Liver (tissue), 8 donors: ENCODE measurements at regions not wholly inside any gene's neighbourhood (a gene's known extent, or its start where the extent isn't known, plus 50 kb on each side); places are given as distances from the start of the nearest gene placed in this dataset.

ENCODE experiments used
- DNase-seq: peaks from one replicate; pipeline ENCODE4 v3.0.0-alpha.2; 2017; ENCODE audit warnings: low spot score
- H3K27ac ChIP-seq, 2 donors: one replicate each; pipeline ENCODE4 v1.7.0; 2013; ENCODE audit warnings: inconsistent platforms in 2 of 2, low read length in 2 of 2, control low read depth in 1 of 2, low read depth in 1 of 2, mild to moderate bottlenecking in 1 of 2
- H3K27me3 ChIP-seq, 4 donors: one replicate each; pipeline versions ENCODE4 v1.6.1 to v1.7.0; 2013; ENCODE audit warnings: low read length in 3 of 4, inconsistent platforms in 1 of 4, mild to moderate bottlenecking in 1 of 4, moderate library complexity in 1 of 4; ENCODE audit not compliant: control insufficient read depth in 4 of 4, insufficient read depth in 4 of 4
- H3K36me3 ChIP-seq, 4 donors: one replicate each; pipeline versions ENCODE4 v1.6.1 to v1.7.0; 2013; ENCODE audit warnings: low read length in 3 of 4, mild to moderate bottlenecking in 3 of 4, low read depth in 1 of 4, moderate library complexity in 1 of 4; ENCODE audit not compliant: control insufficient read depth in 4 of 4, insufficient read depth in 3 of 4
- H3K4me1 ChIP-seq, 4 donors: one replicate each; pipeline versions ENCODE4 v1.6.1 to v1.7.0; 2013; ENCODE audit warnings: low read length in 3 of 4, mild to moderate bottlenecking in 3 of 4, moderate library complexity in 1 of 4; ENCODE audit not compliant: control insufficient read depth in 4 of 4, insufficient read depth in 4 of 4
- H3K4me3 ChIP-seq, 3 donors: one replicate each; pipeline versions ENCODE4 v1.6.1 to v1.7.0; 2013; ENCODE audit warnings: low read length in 3 of 3, control low read depth in 1 of 3, low read depth in 1 of 3, mild to moderate bottlenecking in 1 of 3
- H3K9ac ChIP-seq, 2 donors: one replicate each; pipeline ENCODE4 v1.7.0; 2013; ENCODE audit warnings: low read length in 2 of 2, mild to moderate bottlenecking in 2 of 2, moderate library complexity in 2 of 2, control low read depth in 1 of 2, low read depth in 1 of 2
- H3K9me3 ChIP-seq, 4 donors: one replicate each; pipeline versions ENCODE4 v1.6.1 to v1.7.0; 2013; ENCODE audit warnings: low read length in 3 of 4; ENCODE audit not compliant: control insufficient read depth in 4 of 4
- ATF3 ChIP-seq: IDR thresholded peaks from 2 replicates; pipeline ENCODE4 v1.6.1; 2016; ENCODE audit warnings: antibody characterized with exemption
- CTCF ChIP-seq: fragments of 150-350 bp; IDR thresholded peaks from 2 replicates; pipeline ENCODE4 v1.5.1; 2017; ENCODE audit warnings: improper control_type of control experiment, low read depth, low read length; ENCODE audit not compliant: missing input control
- EGR1 ChIP-seq, 2 donors: IDR thresholded peaks; 2 replicates each; pipeline ENCODE4 v1.6.1; 2016 to 2018; ENCODE audit warnings: antibody characterized with exemption in 2 of 2, low read depth in 2 of 2
- FOXA1 ChIP-seq: IDR thresholded peaks from 2 replicates; pipeline ENCODE4 v1.6.1; 2016; ENCODE audit warnings: antibody characterized with exemption
- FOXA2 ChIP-seq: IDR thresholded peaks from 2 replicates; pipeline ENCODE4 v1.6.1; 2016; ENCODE audit warnings: antibody characterized with exemption
- GABPA ChIP-seq, 2 donors: IDR thresholded peaks in 1 of 2; conservative IDR thresholded peaks in 1 of 2; 2 replicates each; pipeline ENCODE4 v1.6.1; 2016; ENCODE audit warnings: antibody characterized with exemption in 2 of 2, mild to moderate bottlenecking in 1 of 2, moderate library complexity in 1 of 2
- HNF4A ChIP-seq, 2 donors: conservative IDR thresholded peaks; 2 replicates each; pipeline ENCODE4 v1.6.1; 2016; ENCODE audit warnings: antibody characterized with exemption in 2 of 2, mild to moderate bottlenecking in 2 of 2
- HNF4G ChIP-seq: IDR thresholded peaks from 2 replicates; pipeline ENCODE4 v1.6.1; 2016; ENCODE audit warnings: antibody characterized with exemption
- JUND ChIP-seq, 2 donors: IDR thresholded peaks; 2 replicates each; pipeline ENCODE4 v1.6.1; 2016; ENCODE audit warnings: antibody characterized with exemption in 2 of 2
- MAX ChIP-seq: IDR thresholded peaks from 2 replicates; pipeline ENCODE4 v1.6.1; 2016; ENCODE audit warnings: antibody characterized with exemption
- NR2F2 ChIP-seq: IDR thresholded peaks from 2 replicates; pipeline ENCODE4 v1.6.1; 2016; ENCODE audit warnings: antibody characterized with exemption
- RAD21 ChIP-seq, 2 donors: IDR thresholded peaks; 2 replicates each; pipeline ENCODE4 v1.6.1; 2016; ENCODE audit warnings: antibody characterized with exemption in 2 of 2, mild to moderate bottlenecking in 2 of 2
- REST ChIP-seq: IDR thresholded peaks from 2 replicates; pipeline ENCODE4 v1.6.1; 2016; ENCODE audit warnings: antibody characterized with exemption, mild to moderate bottlenecking
- RXRA ChIP-seq, 2 donors: IDR thresholded peaks; 2 replicates each; pipeline ENCODE4 v1.6.1; 2017 to 2018; ENCODE audit warnings: antibody characterized with exemption in 2 of 2, mild to moderate bottlenecking in 1 of 2
- SP1 ChIP-seq: IDR thresholded peaks from 2 replicates; pipeline ENCODE4 v1.6.1; 2018; ENCODE audit warnings: antibody characterized with exemption, mild to moderate bottlenecking
- TAF1 ChIP-seq: conservative IDR thresholded peaks from 2 replicates; pipeline ENCODE4 v1.6.1; 2016; ENCODE audit warnings: antibody characterized with exemption, mild to moderate bottlenecking
- YY1 ChIP-seq: IDR thresholded peaks from 2 replicates; pipeline ENCODE4 v1.6.1; 2016; ENCODE audit warnings: antibody characterized with exemption, mild to moderate bottlenecking
- ZBTB33 ChIP-seq: IDR thresholded peaks from 2 replicates; pipeline ENCODE4 v1.6.1; 2016; ENCODE audit warnings: antibody characterized with exemption
- WGBS: extraction: QIAGEN DNeasy Blood & Tissue Kit; methylation state at CpG from one replicate; pipeline ENCODE4 v1.1.7; 2013; 5-methylcytosine and 5-hydroxymethylcytosine counted together
- donor health status: healthy.
- donor health status: healthy.
- donor health status: healthy.
- donor health status: healthy.
- donor health status: healthy.

GRCh38 chr21:16441789-16442188 is 712.0 kb downstream of the USP25 start:
- no peak for DNase-seq
- 92% methylated on average over 1 of the region's 1 CpG for WGBS
- H3K4me3 ChIP-seq, result no peak overlapping the region
- no peaks in the 10 kb centered on the region for H3K9me3 ChIP-seq
- H3K27me3 ChIP-seq, result no peaks in the 10 kb centered on the region
- TF ChIP-seq TAF1, result no peak
- no peak for TF ChIP-seq ATF3
- TF ChIP-seq NR2F2, result no peak
- no peak for TF ChIP-seq RAD21 (IDR thresholded peaks at IDR 0.05)
- TF ChIP-seq HNF4G, result no peak
- no peak for TF ChIP-seq EGR1 (IDR thresholded peaks at IDR 0.05; ENCODE audit: low read depth in 2 of 2)
- TF ChIP-seq SP1, result no peak
- no peak for TF ChIP-seq ZBTB33
- no peak for TF ChIP-seq FOXA2
- TF ChIP-seq REST, result no peak
- no peak for TF ChIP-seq YY1
- no peak for TF ChIP-seq GABPA (IDR thresholded peaks at IDR 0.05 in 1 of 2, conservative IDR thresholded peaks at IDR 0.05 in 1 of 2)
- no peak for TF ChIP-seq MAX
- no peak for TF ChIP-seq RXRA (IDR thresholded peaks at IDR 0.05)
- no peak for TF ChIP-seq JUND (IDR thresholded peaks at IDR 0.05)
- no peak for TF ChIP-seq HNF4A (conservative IDR thresholded peaks at IDR 0.05)
- no peak for TF ChIP-seq CTCF
- H3K27ac ChIP-seq, result no peak overlapping the region
- no peaks in the 10 kb centered on the region for H3K36me3 ChIP-seq
- no peaks in the 10 kb centered on the region for H3K4me1 ChIP-seq
- no peak overlapping the region for H3K9ac ChIP-seq

GRCh38 chr21:16454399-16454798 is 724.6 kb downstream of the USP25 start:
- no peak for DNase-seq
- TF ChIP-seq ATF3, result no peak
- no peak for TF ChIP-seq FOXA1
- TF ChIP-seq MAX, result no peak
- TF ChIP-seq HNF4A (conservative IDR thresholded peaks at IDR 0.05), result peak in 1 of 2 donors; percentile 14
- TF ChIP-seq RAD21 (IDR thresholded peaks at IDR 0.05), result peak; percentile 82 to 85
- peak; percentile 43 for TF ChIP-seq CTCF
- Histone ChIP-seq H3K9ac (no peak overlapping the region), H3K36me3 (no peaks in the 10 kb centered on the region), H3K4me1 (peaks cover 2 to 10% (median 7%) of the 10 kb centered on the region in 4 donors), H3K27me3 (no peaks in the 10 kb centered on the region), H3K9me3 (no peaks in the 10 kb centered on the region), H3K27ac (no peak overlapping the region), H3K4me3 (no peak overlapping the region)
